ENCODE measurements at regions not wholly inside any gene's neighbourhood (a gene's known extent, or its start where the extent isn't known, plus 50 kb on each side); places are given as distances from the start of the nearest gene placed in this dataset.
A peak's percentile ranks its signal among the peaks of the same experiment; 100 is the strongest.

GRCh38 chr6:152821525-152821924, 70.9 kb downstream of the VIP start:
- CTCF ChIA-PET (ENCODE audit: partially characterized antibody) = interaction anchor here (1.0 to 2.0 kb wide), 9 partner anchors 9 to 132 kb away, joined by 3 to 13 read pairs (median 3); no protein-coding TSS in a partner anchor
- DNase-seq (ENCODE audit: low read depth in 1 of 2, low spot score in 2 of 2) = no peak
- no peak overlapping the region for H3K14ac ChIP-seq (ENCODE audit: insufficient read length)

More at GRCh38 chr6:152821525-152821924, 70.9 kb downstream of the VIP start:
- no peak overlapping the region for H3K27ac ChIP-seq (ENCODE audit: low read depth, low read length)
- no peak overlapping the region for H4K91ac ChIP-seq (replicated peaks; ENCODE audit: insufficient read length, low read length)
- H3K79me1 ChIP-seq (ENCODE audit: low read depth, low read length) = no peaks in the 10 kb centered on the region
- H2BK15ac ChIP-seq (ENCODE audit: low read length) = no peak overlapping the region
- no peaks in the 10 kb centered on the region for H3K23me2 ChIP-seq (ENCODE audit: low read depth, low read length)
- no peaks in the 10 kb centered on the region for H3K79me2 ChIP-seq (ENCODE audit: control insufficient read depth in 1 of 2, insufficient read depth in 2 of 2, low read length in 2 of 2)
- no peak overlapping the region for H3K4ac ChIP-seq (replicated peaks; ENCODE audit: insufficient read length, low read depth, low read length)
- H3K56ac ChIP-seq (replicated peaks; ENCODE audit: insufficient read length, low read depth, low read length) = no peak overlapping the region
- POLR2A ChIA-PET (ENCODE audit: partially characterized antibody) = no interaction called here
- no peaks in the 10 kb centered on the region for H3K27me3 ChIP-seq (replicated peaks in 1 of 4; ENCODE audit: control insufficient read depth in 3 of 4, extremely low read depth in 1 of 4, insufficient read depth in 3 of 4, low read length in 3 of 4)
- H3K9ac ChIP-seq (replicated peaks in 1 of 4; ENCODE audit: extremely low read depth in 1 of 4, low read depth in 3 of 4, low read length in 3 of 4) = no peak overlapping the region
- no peak overlapping the region for H2BK12ac ChIP-seq (ENCODE audit: low read depth, low read length)
- 63% methylated on average over 4 of the region's 4 CpGs; no CpG with 5 or more reads in 1 of the 2 experiments for WGBS, 2 experiments (ENCODE audit: extremely low coverage in 1 of 2, insufficient coverage in 1 of 2, insufficient read length in 1 of 2, insufficient replicate concordance in 2 of 2, low coverage in 1 of 2, low lambda C conversion rate in 2 of 2, missing lambda C conversion rate in 1 of 2)
- no peaks in the 10 kb centered on the region for H3K9me3 ChIP-seq (ENCODE audit: insufficient read depth in 2 of 2, low read depth in 1 of 2, low read length in 1 of 2)
- H3K18ac ChIP-seq (ENCODE audit: extremely low read depth, low read length) = no peak overlapping the region
- peak; percentile 28 for FAIRE-seq
- H3K23ac ChIP-seq (ENCODE audit: insufficient read length) = no peak overlapping the region
- H4K20me1 ChIP-seq (replicated peaks in 1 of 2; ENCODE audit: control insufficient read depth in 1 of 2, insufficient read depth in 2 of 2, low read length in 2 of 2) = no peaks in the 10 kb centered on the region
- H3K36me3 ChIP-seq (ENCODE audit: control insufficient read depth in 2 of 4, insufficient read depth in 4 of 4, low read length in 3 of 4) = no peaks in the 10 kb centered on the region
- peak overlapping the region in 1 of 2 experiments; percentile 10; a peak in 1 of 4 replicates for H3K4me2 ChIP-seq (ENCODE audit: insufficient read depth in 1 of 2, low read depth in 2 of 2, low read length in 2 of 2)
- H2BK20ac ChIP-seq (ENCODE audit: low read length) = no peak overlapping the region
- H2AK5ac ChIP-seq (ENCODE audit: low read depth, low read length) = no peak overlapping the region
- H4K5ac ChIP-seq (ENCODE audit: insufficient read length, low read depth, low read length) = no peak overlapping the region
- H2BK120ac ChIP-seq (replicated peaks; ENCODE audit: low read depth, low read length) = no peak overlapping the region
- no peaks in the 10 kb centered on the region; a peak in 1 of 7 replicates for H3K4me1 ChIP-seq (replicated peaks in 1 of 4; ENCODE audit: control insufficient read depth in 3 of 4, insufficient read depth in 4 of 4, low read length in 3 of 4)
- H2AFZ ChIP-seq (ENCODE audit: low read length) = peak overlapping the region; percentile 99
- no peak overlapping the region for H3K4me3 ChIP-seq (ENCODE audit: extremely low read depth in 1 of 4, insufficient read depth in 2 of 4, low read depth in 3 of 4, low read length in 4 of 4)
- H2BK5ac ChIP-seq (ENCODE audit: low read depth, low read length) = no peak overlapping the region
- no peak overlapping the region for H4K8ac ChIP-seq (ENCODE audit: extremely low read depth, insufficient read depth, low read length)
- TF ChIP-seq GABPA (IDR thresholded peaks at IDR 0.05; ENCODE audit: borderline replicate concordance, insufficient read depth, low read length) = no peak
- no peak for TF ChIP-seq MAX (IDR thresholded peaks at IDR 0.05)
- TF ChIP-seq CTCF (IDR thresholded peaks at IDR 0.05; ENCODE audit: control extremely low read depth in 1 of 3, insufficient read depth in 1 of 3, low read depth in 1 of 3, low read length in 3 of 3) = peak in 2 of 3 experiments; percentile 39 to 51; a peak in 2 of 4 replicates
- TF ChIP-seq RAD21 (IDR thresholded peaks at IDR 0.05 in 1 of 2, conservative IDR thresholded peaks at IDR 0.05 in 1 of 2; ENCODE audit: low read depth in 2 of 2, low read length in 2 of 2) = peak; percentile 60 to 62

Data from H1 (cell line).